IMR-90 (cell line): ENCODE measurements at regions not wholly inside any gene's neighbourhood (a gene's known extent, or its start where the extent isn't known, plus 50 kb on each side); places are given as distances from the start of the nearest gene placed in this dataset.

Source experiments
- ATAC-seq: fragments of 200-7000 bp; cut with Tn5 transposase; 2 replicates; pipeline ENCODE4 v1.9.1; 2020; ENCODE audit warnings: low read depth, mild to moderate bottlenecking, moderate library complexity
- BruUV-seq: library from RNA; stranded (reverse); fragments of 400-500 nt; replicated peaks from 2 replicates; lab custom pipeline; 2021; lab: Mats Ljungman, UMichigan
- CTCF ChIA-PET: fragments of 300-600 bp; formaldehyde crosslinking; extraction: SDS; loops from one replicate; lab custom pipeline; 2021; ENCODE audit warnings: antibody characterized with exemption; lab: Yijun Ruan, JAX
- POLR2A ChIA-PET: fragments of 300-600 bp; sonication (Branson Sonifier 250); formaldehyde crosslinking; loops from one replicate; lab custom pipeline; 2022; ENCODE audit warnings: antibody characterized with exemption; ENCODE audit not compliant: unreplicated experiment; lab: Charles Lee
- DNase-seq: peaks from one replicate; pipeline ENCODE4 v3.0.0; 2013
- H2AFZ ChIP-seq: replicated peaks from 2 replicates; pipeline ENCODE3; 2013; ENCODE audit warnings: low read length, mild to moderate bottlenecking; ENCODE audit not compliant: poor library complexity
- H2AK5ac ChIP-seq: 2 replicates; pipeline ENCODE4 v1.6.1; 2013; ENCODE audit warnings: low read depth, low read length, inconsistent platforms
- H2AK9ac ChIP-seq: replicated peaks from 2 replicates; pipeline ENCODE3; 2013; ENCODE audit warnings: mild to moderate bottlenecking, low read depth, low read length, moderate library complexity; ENCODE audit not compliant: poor library complexity
- H2BK120ac ChIP-seq: 2 replicates; pipeline ENCODE4 v1.6.1; 2013; ENCODE audit warnings: low read depth, low read length, inconsistent platforms
- H2BK15ac ChIP-seq: 3 replicates; pipeline ENCODE4 v1.6.1; 2013; ENCODE audit warnings: low read depth, low read length, inconsistent platforms
- H2BK20ac ChIP-seq: 2 replicates; pipeline ENCODE4 v1.6.1; 2013; ENCODE audit warnings: low read depth, mild to moderate bottlenecking, inconsistent platforms, low read length, moderate library complexity
- H2BK5ac ChIP-seq: 2 replicates; pipeline ENCODE4 v1.6.1; 2013; ENCODE audit warnings: mild to moderate bottlenecking, low read depth, low read length, inconsistent platforms; ENCODE audit not compliant: poor library complexity, severe bottlenecking
- H3K14ac ChIP-seq: replicated peaks from 2 replicates; pipeline ENCODE4 v1.6.1; 2013; ENCODE audit warnings: low read depth, low read length, inconsistent platforms
- H3K18ac ChIP-seq: 2 replicates; pipeline ENCODE4 v1.6.1; 2013; ENCODE audit warnings: low read depth, low read length, control low read depth
- H3K23ac ChIP-seq: 2 replicates; pipeline ENCODE4 v1.6.1; 2013; ENCODE audit warnings: low read depth, low read length, inconsistent platforms
- H3K27ac ChIP-seq: 2 replicates; pipeline ENCODE4 v1.5.1; 2013; ENCODE audit warnings: mild to moderate bottlenecking, control low read depth, low read length; ENCODE audit not compliant: insufficient read depth
- H3K27me3 ChIP-seq: 2 replicates; pipeline ENCODE4 v1.6.1; 2013; ENCODE audit warnings: low read length; ENCODE audit not compliant: control insufficient read depth, insufficient read depth
- H3K36me3 ChIP-seq: 2 replicates; pipeline ENCODE4 v1.6.1; 2013; ENCODE audit warnings: low read length, mixed read lengths; ENCODE audit not compliant: control insufficient read depth, insufficient read depth
- H3K4ac ChIP-seq: 2 replicates; pipeline ENCODE4 v1.6.1; 2013; ENCODE audit warnings: low read depth, low read length, inconsistent platforms
- H3K4me1 ChIP-seq: 2 replicates; pipeline ENCODE4 v1.6.1; 2013; ENCODE audit warnings: low read length, mixed read lengths; ENCODE audit not compliant: control insufficient read depth, insufficient read depth
- H3K4me2 ChIP-seq: 2 replicates; pipeline ENCODE4 v1.6.1; 2013; ENCODE audit warnings: low read depth, mild to moderate bottlenecking, control low read depth, low read length, moderate library complexity
- H3K4me3 ChIP-seq: 2 replicates; pipeline ENCODE4 v1.5.1; 2013; ENCODE audit warnings: low read depth, mild to moderate bottlenecking, control low read depth, low read length, moderate library complexity; ENCODE audit not compliant: insufficient read depth
- H3K56ac ChIP-seq: 2 replicates; pipeline ENCODE4 v1.6.1; 2013; ENCODE audit warnings: low read length, inconsistent platforms; ENCODE audit not compliant: insufficient read depth; ENCODE audit errors: extremely low read depth
- H3K79me1 ChIP-seq, 2 experiments: 2 replicates each; pipeline ENCODE4 v1.6.1; 2013; ENCODE audit warnings: low read length in 2 of 2, inconsistent platforms in 1 of 2, low read depth in 1 of 2
- H3K9ac ChIP-seq: 2 replicates; pipeline ENCODE4 v1.6.1; 2013; ENCODE audit warnings: low read depth, low read length, control low read depth
- H3K9me1 ChIP-seq: 2 replicates; pipeline ENCODE4 v1.6.1; 2013; ENCODE audit warnings: low read length, inconsistent platforms; ENCODE audit not compliant: insufficient read depth
- H3K9me3 ChIP-seq: 2 replicates; pipeline ENCODE4 v1.6.1; 2013; ENCODE audit warnings: low read length; ENCODE audit not compliant: control insufficient read depth, insufficient read depth
- H4K20me1 ChIP-seq: 2 replicates; pipeline ENCODE4 v1.6.1; 2013; ENCODE audit warnings: low read length, inconsistent platforms; ENCODE audit not compliant: insufficient read depth
- H4K5ac ChIP-seq: 2 replicates; pipeline ENCODE4 v1.6.1; 2013; ENCODE audit warnings: mild to moderate bottlenecking, low read depth, low read length, control low read depth
- H4K8ac ChIP-seq, 2 experiments: 2 replicates each; pipeline ENCODE4 v1.6.1; 2013; ENCODE audit warnings: low read depth in 2 of 2, low read length in 2 of 2, control low read depth in 1 of 2, inconsistent platforms in 1 of 2
- H4K91ac ChIP-seq: 2 replicates; pipeline ENCODE4 v1.6.1; 2013; ENCODE audit warnings: low read depth, low read length, inconsistent platforms; ENCODE audit not compliant: insufficient read depth
- BHLHE40 ChIP-seq: fragments of 150-350 bp; IDR thresholded peaks from 2 replicates; pipeline ENCODE4 v1.6.1; 2016; ENCODE audit warnings: mild to moderate bottlenecking, low read depth, low read length
- CEBPB ChIP-seq: IDR thresholded peaks from 2 replicates; pipeline ENCODE4 v1.6.1; 2012; ENCODE audit warnings: low read depth, low read length, improper control_type of control experiment
- CHD1 ChIP-seq: IDR thresholded peaks from 2 replicates; pipeline ENCODE4 v1.6.1; 2012; ENCODE audit warnings: low read depth, low read length, improper control_type of control experiment
- MAFK ChIP-seq: IDR thresholded peaks from 2 replicates; pipeline ENCODE4 v1.6.1; 2012; ENCODE audit warnings: low read depth, low read length, improper control_type of control experiment
- MAZ ChIP-seq: IDR thresholded peaks from 2 replicates; pipeline ENCODE4 v1.6.1; 2012; ENCODE audit warnings: low read depth, mild to moderate bottlenecking, low read length, improper control_type of control experiment, moderate library complexity, borderline replicate concordance
- NFE2L2 ChIP-seq: fragments of 150-350 bp; IDR thresholded peaks from 2 replicates; pipeline ENCODE4 v1.6.1; 2016; ENCODE audit warnings: low read depth, mild to moderate bottlenecking, low read length
- POLR2A ChIP-seq: IDR thresholded peaks from 2 replicates; pipeline ENCODE4 v1.6.1; 2012; ENCODE audit warnings: mild to moderate bottlenecking, low read depth, low read length
- RAD21 ChIP-seq: IDR thresholded peaks from 2 replicates; pipeline ENCODE4 v1.6.1; 2012; ENCODE audit warnings: low read length, improper control_type of control experiment
- RCOR1 ChIP-seq: IDR thresholded peaks from 2 replicates; pipeline ENCODE4 v1.6.1; 2012; ENCODE audit warnings: mild to moderate bottlenecking, low read length, improper control_type of control experiment; ENCODE audit not compliant: insufficient replicate concordance
- RFX5 ChIP-seq: IDR thresholded peaks from 2 replicates; pipeline ENCODE4 v1.8.0; 2012; ENCODE audit warnings: low read depth, mild to moderate bottlenecking, low read length, moderate library complexity
- USF2 ChIP-seq: fragments of 150-350 bp; IDR thresholded peaks from 2 replicates; pipeline ENCODE4 v1.6.1; 2017; ENCODE audit warnings: mild to moderate bottlenecking, antibody characterized with exemption, low read length, low read depth
- WGBS, 2 experiments: methylation state at CpG; one replicate each; pipeline versions ENCODE4 v1.1.5 to v1.1.7; 2013; ENCODE audit warnings: missing lambda C conversion rate in 2 of 2; ENCODE audit not compliant: insufficient read length in 1 of 2; ENCODE audit errors: extremely low coverage in 2 of 2; 5-methylcytosine and 5-hydroxymethylcytosine counted together
- dilution Hi-C: fragments of 300-500 bp; cut with HindIII; formaldehyde crosslinking; loops from one replicate; pipeline ENCODE4 v1.14.3; 2018; ENCODE audit warnings: low sequenced_read_pairs; ENCODE audit not compliant: unreplicated experiment
- in situ Hi-C: fragments of 300-500 bp; cut with MboI; formaldehyde crosslinking; loops from 3 replicates; pipeline ENCODE4 v1.14.3; 2019; ENCODE audit warnings: low sequenced_read_pairs, inconsistent platforms, mixed read lengths
- intact Hi-C: fragments of 100-400 bp; cut with micrococcal nuclease; formaldehyde crosslinking; loops from 2 replicates; pipeline ENCODE4 v1.10.0; 2022

DNA sequence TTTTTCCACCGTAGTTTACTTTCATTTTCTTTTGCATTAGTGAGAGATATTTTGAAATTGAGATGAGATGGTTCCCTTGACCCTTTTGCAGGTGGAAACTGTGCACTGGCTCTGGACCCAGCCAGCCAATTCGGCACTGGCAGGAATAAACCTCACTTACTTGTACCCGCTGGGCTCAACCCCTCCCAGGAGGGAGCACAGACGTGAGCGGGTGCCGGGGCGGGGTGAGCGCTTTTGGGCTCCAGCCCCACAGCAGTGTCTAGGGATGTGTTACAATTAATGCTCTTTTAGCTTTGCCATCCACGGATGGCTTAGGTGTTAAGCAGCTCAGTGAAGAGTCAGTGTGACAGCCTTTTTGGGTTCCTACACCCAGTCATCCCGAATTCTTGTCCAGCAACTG lies 766.1 kb upstream of the CHD1 start:
- BruUV-seq, result no TSS peak
- Histone ChIP-seq H3K27me3 (no peaks in the 10 kb centered on the region), H3K23ac (no peak overlapping the region), H2AFZ (no peak overlapping the region), H2BK120ac (no peak overlapping the region), H3K79me1 (no peaks in the 10 kb centered on the region), H2AK5ac (no peak overlapping the region), H2BK20ac (no peak overlapping the region), H3K4ac (no peak overlapping the region), H4K5ac (no peak overlapping the region), H3K9me3 (peaks cover 7% of the 10 kb centered on the region), H3K36me3 (no peaks in the 10 kb centered on the region), H3K56ac (no peak overlapping the region), H2BK5ac (no peak overlapping the region), H3K4me1 (no peaks in the 10 kb centered on the region), H4K8ac (no peak overlapping the region), H3K9me1 (no peaks in the 10 kb centered on the region), H2BK15ac (no peak overlapping the region), H4K91ac (no peak overlapping the region), H2AK9ac (no peak overlapping the region), H4K20me1 (no peaks in the 10 kb centered on the region), H3K18ac (no peak overlapping the region), H3K4me2 (no peak overlapping the region), H3K4me3 (no peak overlapping the region), H3K27ac (no peak overlapping the region), H3K14ac (no peak overlapping the region), H3K9ac (no peak overlapping the region)
- intact Hi-C loops, result no loop called here
- ATAC-seq, result no peak
- CTCF ChIA-PET, result no interaction called here
- in situ Hi-C loops, result no loop called here
- TF ChIP-seq POLR2A, result no peak
- TF ChIP-seq MAFK, result no peak
- no peak for TF ChIP-seq RAD21
- no peak for TF ChIP-seq MAZ
- no peak for TF ChIP-seq CHD1
- no peak for TF ChIP-seq USF2
- no peak for TF ChIP-seq BHLHE40
- no peak for TF ChIP-seq RCOR1
- no peak for TF ChIP-seq RFX5
- TF ChIP-seq NFE2L2, result no peak
- no peak for TF ChIP-seq CEBPB
- WGBS, 2 experiments, result 80% methylated on average over 1 of the region's 10 CpGs; no CpG with 5 or more reads in 1 of the 2 experiments
- dilution Hi-C loops, result no loop called here
- DNase-seq, result no peak
- POLR2A ChIA-PET, result no interaction called here
